NCI-H526 (cell line): ENCODE measurements at regions not wholly inside any gene's neighbourhood (a gene's known extent, or its start where the extent isn't known, plus 50 kb on each side); places are given as distances from the start of the nearest gene placed in this dataset.
"Not testable (repeated sequence)": the region's sequence is repeated elsewhere in the genome, so short reads cannot be mapped to it uniquely, and the experiment has no call there.

Experiments used
- DNase-seq, 2 experiments: peaks; one replicate each; lab custom pipeline; 2025; lab: John Stamatoyannopoulos, UW

DNA sequence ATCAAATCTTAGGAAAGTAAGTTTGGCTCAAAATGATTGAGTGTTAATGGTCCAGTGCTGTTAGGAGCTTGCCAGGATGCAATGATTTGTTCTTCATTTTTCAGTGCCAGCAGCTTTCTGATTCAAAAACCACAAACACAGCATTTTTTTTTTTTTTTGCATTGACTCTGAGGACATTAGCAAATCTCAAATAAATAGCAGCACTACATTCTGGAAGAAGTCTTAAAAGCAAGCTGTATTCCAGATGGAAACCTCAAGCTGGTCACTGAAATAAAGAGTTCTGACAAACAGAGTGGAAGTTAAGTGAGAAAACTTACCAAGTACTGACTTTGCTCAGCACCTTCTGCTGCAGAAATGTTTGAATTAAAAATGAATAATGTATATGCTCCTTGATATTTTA is 1653.1 kb upstream of the CDH9 start:
- no peak for DNase-seq

DNA sequence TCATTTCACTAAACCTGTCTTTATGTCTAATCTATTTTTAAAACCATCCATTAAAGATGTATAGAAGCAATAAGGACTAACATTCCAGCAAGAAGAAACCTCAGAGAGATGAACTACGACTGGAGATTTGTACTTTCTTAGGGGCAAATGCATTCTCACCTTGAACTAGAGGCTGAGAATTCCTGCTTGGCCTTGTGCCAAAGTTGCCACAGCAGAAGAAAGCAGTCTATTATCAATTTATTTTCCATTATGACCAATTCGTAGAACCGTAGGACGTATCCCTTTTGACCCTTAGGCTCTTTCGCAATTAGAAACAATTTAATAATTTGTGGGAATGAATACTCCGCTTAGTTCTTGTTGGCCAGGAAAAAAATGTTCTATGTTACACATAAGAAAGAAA is 1647.4 kb upstream of the CDH9 start:
- no peak for DNase-seq

DNA sequence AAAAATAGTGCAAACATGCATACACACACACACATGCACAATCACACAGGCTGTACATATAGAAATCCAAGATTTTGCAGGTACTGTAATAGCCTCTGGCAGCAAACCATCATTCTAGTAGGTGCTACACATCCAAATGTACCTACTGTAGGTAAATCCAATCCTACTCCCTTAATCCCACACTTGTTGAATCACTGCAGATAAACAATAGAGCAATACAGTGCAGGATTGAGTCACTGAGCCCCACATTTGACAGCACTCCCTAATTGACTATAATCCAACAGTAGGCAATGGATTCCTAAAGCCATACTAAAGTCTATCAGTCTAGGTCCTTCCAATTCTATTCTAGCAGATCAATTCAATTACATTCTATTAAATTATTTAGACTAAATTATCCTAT is 1640.5 kb upstream of the CDH9 start:
- no peak for DNase-seq

DNA sequence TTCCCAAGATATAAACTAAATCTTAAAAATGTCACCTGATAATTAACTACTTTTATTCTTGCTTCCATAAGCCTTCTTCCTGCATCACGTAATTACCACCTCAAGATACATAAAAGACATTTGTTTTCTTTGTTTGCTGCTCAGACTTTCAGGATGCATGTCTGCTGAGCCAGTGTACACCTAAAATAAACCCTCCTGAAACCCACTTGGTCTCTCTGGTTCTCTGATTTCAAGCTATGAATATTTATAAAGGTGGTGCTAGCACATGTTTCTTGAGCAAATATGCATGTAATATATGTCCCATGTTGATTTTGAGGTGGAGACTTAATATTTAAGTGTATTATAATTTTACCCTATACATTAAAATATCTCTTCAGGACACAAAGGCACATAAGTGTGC is 1627.7 kb upstream of the CDH9 start:
- DNase-seq, result no peak

DNA sequence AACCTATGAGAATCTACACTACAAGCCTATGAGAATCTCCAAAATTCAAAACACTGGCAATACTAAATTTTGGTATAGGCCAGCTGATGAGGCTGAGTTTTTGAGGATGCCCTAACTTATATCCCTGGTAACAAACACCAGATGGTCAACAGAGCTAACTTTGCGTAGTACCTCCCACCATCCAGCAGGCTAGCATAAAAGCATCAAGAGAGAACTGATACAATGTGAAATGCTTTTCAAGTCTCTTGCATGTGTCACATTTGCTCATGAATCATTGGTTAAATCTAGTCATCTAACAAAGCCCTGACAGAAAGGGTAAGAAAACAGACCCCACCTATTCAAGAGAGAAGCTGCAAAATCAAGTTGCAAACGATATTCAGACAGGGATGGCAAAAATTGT is 1609.7 kb upstream of the CDH9 start:
- DNase-seq, result peak in 1 of 2 experiments; percentile 16

DNA sequence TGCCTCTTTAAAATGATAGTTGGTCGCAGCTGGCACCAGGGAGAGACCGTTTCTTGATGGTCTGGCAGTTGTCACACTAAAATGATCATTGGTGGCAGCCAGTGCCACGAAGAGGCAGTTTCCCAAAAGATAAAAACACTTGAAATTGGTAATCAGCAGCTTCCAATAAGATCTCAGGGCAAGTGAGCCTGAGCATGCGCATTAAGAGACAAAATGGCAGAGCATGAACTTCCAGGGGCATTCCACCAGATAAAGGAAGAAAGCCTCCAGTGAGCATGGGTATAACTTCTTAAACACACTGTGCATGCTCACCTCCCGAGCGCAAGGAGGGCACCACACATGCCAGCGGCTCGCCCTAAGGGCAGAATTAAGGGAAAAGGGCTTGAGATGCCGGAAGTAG is 1594.2 kb upstream of the CDH9 start:
- no peak for DNase-seq

DNA sequence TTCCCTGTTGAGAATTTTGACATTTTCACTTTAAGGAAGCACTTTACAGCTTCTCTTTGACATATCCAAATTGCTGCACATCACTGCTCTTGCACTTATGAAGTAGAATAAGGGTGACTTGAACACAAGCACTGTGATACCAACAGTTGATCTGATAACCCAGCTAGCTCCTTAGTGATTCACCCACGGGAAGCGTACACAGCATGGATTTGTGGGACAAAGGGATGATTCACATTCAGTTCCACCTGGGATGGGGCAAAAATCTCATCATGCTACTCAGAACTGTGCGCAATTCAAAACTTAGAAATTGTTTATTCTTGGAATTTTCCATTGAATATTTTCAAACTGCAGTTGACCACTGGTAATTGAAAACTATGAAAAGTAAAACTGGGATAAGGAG is 1565.5 kb upstream of the CDH9 start:
- DNase-seq, result no peak

DNA sequence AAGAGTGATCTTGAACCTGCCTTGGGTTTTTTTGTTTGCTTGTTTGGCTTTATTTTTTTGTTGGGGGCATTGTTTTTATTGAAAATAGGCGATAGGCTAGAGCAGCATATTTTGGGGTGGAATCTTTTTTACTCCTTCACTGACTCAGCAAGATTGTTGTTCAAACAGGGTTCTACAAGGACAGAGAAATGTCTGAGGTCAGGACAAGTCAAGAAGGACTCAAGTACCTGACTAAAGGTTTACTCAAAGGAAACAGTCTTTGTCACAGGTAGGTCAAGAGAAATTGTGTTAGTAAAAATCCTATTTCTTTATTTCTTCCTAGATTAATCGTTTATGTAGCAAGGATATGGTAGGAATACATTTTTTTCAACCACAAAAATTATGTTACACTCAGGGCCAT is 1564.0 kb upstream of the CDH9 start:
- DNase-seq, result no peak

DNA sequence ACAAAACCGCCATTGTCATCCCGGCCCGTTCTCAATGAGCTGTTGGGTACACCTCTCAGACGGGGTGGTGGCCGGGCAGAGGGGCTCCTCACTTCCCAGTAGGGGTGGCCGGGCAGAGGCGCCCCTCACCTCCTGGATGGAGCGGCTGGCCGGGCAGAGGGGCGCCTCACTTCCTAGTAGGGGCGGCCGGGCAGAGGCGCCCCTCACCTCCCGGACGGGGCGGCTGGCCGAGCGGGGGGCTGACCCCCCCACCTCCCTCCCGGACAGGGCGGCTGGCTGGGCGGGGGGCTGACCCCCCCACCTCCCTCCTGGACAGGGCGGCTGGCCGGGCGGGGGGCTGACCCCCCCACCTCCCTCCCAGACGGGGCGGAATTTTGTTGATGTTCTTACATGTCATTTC is 1558.3 kb upstream of the CDH9 start:
- DNase-seq, result not testable (repeated sequence)

DNA sequence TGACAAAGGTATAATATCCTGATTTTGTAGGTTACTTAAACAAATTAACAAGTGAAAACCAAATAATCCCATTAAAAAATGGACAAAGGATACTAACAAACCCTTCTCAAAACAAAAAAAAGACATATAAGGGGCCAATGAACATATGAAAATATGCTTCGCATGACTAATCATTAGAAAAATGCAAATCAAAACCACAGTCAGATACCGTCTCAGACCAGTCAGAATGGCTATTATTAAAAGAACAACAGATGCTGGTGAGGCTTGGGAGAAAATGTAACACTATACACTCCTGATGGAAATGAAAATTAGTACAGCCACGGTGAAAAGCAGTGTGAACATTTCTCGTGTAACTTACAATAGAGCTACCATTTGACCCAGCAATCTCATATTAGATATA is 1542.2 kb upstream of the CDH9 start:
- DNase-seq, result peak; percentile 93 to 98

DNA sequence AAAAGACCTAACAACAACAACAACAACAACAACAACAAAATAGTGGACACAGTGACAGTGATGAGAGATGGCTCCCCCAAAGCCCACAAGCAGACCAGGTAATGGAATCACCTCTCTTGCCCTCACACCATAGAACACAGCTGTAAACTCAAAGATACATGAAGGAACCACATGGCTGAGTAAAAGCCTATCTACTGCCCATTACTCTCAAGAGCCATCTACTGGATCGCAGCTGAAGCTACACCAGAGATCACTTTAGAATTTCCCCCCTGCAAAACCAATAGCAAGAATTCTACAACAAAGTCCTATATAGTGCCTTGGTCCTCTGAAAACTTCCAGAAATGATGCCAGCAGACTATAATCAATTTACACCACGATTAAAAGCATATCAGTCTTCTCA is 1537.6 kb upstream of the CDH9 start:
- peak in 1 of 2 experiments; percentile 6 for DNase-seq

DNA sequence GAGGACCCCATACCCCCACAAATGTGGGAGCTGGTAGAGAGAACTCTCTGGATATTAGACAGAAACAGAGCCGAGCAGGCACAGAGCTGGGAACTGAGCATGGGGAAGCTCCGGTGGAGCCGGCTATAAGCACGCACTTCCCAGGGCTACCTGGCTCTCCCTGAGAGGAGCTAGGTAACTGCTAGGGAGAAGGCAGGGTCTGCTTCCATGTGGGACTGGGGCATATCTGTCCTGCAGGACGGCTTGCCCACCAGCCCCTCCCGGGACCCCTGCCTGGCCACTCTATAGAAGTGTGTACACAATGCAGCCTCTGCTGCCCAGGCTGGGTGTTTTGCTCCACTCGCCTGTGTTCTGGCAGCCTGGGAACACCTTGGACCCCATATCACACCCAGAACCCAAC is 1537.0 kb upstream of the CDH9 start:
- no peak for DNase-seq

DNA sequence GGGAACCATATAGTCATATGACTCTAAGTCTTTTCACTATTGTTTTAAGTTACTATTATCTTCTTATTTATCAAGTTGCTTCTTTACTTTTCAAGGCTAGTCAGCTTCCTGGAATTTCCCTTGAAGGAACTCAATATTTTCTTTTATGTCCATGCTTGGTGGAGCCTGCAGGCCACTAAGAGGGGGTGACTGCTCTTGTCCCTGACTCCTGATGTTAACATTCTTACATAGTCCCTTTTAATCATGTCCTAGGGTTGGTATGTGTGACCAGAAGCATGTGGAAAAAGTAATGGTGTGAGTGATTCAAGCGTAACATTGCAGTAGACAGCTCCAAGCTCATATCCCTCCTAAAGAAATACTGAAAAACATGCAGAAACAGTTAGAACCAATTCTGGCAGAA is 1536.2 kb upstream of the CDH9 start:
- no peak for DNase-seq

DNA sequence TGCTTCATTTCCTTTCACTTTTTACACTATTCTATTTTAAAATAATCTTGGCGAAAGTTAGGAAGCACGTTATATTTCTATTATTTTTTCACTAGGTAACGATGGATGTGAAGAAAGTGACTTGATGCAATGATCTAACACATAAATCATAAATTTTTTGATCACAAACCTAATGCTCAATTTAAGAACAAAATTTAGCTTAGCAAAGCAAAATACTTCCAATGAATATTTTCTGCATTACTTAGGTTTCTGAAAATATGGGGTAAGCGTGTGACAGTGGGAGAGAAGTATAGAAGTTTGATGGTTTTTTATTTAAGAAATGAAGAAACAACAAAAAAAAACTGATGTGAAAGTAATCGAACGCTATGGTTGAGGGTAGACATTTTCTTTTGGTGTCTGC is 1528.7 kb upstream of the CDH9 start:
- DNase-seq, result no peak

DNA sequence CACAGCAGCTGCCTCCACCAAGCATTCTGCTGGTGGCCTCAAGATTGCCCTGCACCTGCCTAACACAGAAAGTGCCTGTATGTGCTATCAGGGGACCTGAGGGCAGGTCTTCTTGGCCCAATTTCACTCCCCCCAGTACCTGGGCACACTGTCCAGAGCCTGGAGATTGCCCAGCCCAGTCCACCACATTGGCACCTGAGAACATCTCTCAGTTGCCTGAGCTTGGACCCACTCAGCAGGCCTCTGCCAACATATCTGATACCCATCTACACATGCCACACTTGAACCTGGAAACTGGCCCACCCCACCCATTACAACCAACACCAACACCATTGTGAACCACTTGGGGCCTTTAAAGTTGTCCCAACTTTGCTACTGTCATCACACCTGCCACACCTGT is 1523.1 kb upstream of the CDH9 start:
- no peak for DNase-seq

DNA sequence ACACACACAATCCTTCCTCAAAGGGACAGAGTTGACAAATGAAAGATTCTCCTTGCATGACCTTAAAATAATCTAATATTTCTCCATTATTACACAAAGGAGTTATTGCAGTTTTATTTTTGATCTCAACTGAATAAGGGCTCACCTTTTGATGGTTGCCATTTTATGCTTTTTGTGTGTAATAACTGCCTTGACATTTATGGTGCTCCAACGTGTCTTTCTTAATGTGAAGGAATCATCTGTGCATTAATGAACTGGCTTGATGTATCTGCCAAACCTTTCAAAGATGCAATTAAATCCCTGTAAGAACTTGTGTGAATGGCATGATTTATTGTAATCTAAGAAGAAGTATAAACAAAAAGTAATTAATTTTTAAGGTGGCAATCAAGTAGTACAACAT is 1519.8 kb upstream of the CDH9 start:
- DNase-seq, result no peak

DNA sequence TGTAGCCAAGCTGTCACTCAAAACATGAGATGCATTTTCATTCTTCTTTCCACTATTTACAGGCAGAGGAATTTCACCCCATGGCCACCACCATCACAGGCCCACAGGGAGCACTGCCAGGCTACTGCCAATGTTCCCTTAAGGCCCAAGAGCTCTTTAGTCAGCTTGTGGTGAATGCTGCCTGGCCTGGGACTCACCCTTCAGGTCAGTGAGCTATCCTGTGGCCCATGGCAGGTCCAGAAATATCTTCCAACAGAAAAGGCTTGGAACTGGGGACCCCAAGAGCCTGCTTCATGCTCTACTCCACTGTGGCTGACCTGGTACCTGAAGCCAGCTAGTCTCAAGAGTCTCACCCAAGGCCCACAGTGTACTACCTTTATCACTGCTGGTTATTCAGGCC is 1518.7 kb upstream of the CDH9 start:
- DNase-seq, result no peak

DNA sequence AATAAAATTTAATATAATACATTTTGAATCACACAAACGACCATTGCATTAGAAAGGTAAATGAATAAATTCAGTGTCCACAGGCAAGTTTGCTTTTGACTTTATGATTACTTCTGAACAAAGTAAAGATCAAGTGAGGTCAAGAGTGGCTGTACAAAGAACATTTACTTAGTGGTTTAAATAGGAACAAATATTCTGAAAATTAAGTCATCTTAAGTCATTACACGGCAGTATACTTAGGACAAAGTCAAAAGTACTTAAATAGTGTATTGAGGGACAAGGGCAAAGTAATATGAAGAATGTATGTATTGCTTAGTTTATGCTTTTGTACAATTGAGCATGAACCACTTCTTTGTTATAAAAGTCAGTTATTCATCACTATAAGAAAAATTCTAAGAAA is 1511.2 kb upstream of the CDH9 start:
- DNase-seq, result no peak

DNA sequence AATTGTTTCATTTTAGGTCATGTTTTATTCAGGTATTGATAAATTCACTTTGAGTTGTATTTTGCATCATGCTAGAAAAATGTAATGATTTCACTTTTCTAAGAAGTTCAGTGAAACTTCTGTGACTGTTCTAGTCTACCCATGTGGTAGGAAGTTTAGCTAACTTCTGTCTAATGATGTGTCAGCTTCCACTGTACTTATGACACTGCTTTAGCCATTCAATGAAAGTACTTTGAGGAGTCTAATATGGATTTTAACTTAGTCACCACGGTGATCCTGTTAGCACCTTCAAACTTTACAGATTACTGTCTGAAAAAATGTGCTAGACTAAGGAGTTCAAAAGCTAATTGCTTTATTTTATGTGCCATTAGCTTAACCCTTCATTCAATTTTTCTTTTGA is 1510.5 kb upstream of the CDH9 start:
- no peak for DNase-seq

DNA sequence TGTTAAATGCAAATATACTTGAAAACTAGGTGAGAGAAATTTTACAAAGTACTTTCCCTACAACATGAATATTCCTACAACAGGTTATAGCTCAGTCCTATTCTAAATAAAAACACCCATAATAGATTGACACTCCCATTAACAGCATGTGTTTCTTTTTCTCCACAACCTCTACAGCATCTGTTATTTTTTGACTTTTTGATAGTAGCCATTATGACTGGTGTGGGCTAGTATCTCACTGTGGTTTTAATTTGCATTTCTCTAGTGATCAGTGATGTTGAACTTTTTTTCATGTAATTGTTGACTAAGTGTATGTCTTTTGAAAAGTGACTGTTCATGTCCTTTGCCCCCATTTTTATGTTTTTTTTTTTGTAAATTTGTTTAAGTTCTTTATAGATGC is 1506.1 kb upstream of the CDH9 start:
- DNase-seq, result no peak

DNA sequence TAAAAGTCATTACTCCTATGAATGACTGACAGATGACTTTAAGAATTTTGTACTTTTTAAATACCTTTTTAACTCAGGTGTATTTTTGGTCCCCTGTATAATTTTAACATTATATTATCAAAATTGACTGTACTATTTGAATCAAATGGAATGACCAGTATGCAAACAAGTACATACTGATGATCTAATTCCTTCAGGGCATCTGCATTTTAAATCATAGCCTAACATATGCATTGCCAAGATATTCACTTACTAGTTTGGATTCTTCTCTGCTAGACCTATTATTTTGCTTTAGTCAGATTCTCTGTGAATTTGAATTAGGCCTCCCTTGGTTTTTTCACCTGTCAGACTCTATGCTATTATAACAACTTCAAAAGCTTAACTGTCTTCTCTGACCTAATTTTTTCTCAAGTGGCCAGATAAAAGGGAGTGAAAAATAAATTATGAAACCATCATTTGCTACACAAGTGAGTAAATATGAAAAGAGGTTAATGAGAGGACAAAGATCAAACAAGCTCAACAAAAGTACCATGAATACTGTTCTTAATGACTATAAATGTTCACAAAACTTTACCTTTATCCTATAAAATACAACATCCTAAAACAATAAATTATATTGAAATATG is 1505.2 kb upstream of the CDH9 start:
- no peak for DNase-seq

DNA sequence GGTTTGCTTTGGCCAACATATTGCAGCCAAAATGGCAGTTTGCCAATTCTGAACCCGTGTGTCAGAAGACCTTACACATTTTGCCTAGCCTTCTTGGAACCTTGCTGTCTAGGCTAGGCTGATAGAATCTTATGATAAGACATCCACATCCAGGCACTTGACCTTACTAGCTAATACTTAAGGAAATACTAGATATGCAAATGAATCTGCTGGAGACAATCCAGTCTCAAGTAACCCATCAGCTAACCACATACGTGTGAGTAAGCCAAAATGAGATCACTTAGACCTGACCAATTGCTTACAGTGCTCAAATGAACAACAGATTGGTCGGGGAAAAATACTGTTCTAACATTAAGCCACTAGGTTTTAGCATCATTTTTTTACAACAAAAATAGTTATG is 1504.6 kb upstream of the CDH9 start:
- no peak for DNase-seq

DNA sequence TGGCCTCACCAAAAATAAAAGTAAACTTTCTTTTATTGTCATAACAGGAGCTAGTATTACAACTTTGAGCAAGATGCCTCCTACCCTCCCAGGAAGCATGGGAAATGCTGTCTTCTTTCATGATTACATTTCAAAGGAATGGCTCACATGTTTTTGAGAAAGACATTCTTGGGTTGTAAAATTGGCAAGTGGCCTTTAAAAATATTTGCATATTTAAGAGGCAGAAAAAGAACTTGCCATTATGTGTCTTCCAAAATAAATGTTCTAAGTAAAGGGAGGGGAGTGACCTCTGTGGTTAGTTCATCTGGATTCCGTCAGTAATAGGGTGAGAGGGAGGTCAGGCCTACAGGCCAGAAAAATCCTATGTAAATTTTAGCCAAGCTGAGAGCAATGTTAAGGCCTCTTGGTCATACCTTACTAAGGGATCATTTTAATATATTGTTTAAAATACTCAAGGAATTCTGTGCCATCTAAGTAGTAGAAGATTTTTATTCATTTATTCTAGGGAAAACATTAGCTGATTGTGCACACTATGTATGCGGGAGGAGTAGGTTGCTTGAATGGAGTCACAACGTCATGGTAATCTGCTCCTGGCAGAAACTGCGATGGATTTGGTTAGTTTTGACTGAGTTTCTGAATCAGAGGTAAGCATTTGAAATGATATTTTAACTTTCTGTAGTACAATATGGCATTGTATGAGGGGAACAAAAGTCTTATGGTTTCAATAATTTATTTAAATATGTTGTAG is 1485.7 kb upstream of the CDH9 start:
- DNase-seq, result no peak

DNA sequence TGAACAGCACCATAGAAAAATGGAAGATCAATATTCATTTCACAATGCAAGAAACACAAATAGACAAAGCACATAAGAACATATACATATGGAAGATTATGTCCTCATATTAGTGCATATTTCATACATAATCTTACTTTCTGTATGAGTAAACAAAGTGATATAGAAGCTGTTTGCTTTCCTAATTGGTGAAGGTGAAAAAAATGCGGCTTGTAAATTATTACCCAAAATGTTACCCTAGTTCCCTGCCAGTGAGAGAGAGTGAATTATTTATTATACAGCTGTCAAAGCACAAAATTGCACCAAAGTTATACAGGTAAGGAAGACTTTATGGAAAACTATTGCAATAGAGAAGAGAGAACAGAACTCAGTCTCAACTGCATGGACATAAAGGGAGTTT is 1485.0 kb upstream of the CDH9 start:
- no peak for DNase-seq
